ENCODE measurements at regions not wholly inside any gene's neighbourhood (a gene's known extent, or its start where the extent isn't known, plus 50 kb on each side); places are given as distances from the start of the nearest gene placed in this dataset.

- TF ChIP-seq ZBED4 (CRISPR knock-in tag; IDR thresholded peaks at IDR 0.05; ENCODE audit: borderline replicate concordance): no peak
- TF ChIP-seq E2F1 (CRISPR knock-in tag; IDR thresholded peaks at IDR 0.05): no peak
- TF ChIP-seq ZMYM3 (CRISPR knock-in tag; IDR thresholded peaks at IDR 0.05): no peak
- TF ChIP-seq RAD21 (CRISPR knock-in tag; IDR thresholded peaks at IDR 0.05): no peak
- no peak for TF ChIP-seq THAP7 (CRISPR knock-in tag; IDR thresholded peaks at IDR 0.05)
- no peak for TF ChIP-seq ZNF709 (CRISPR knock-in tag; IDR thresholded peaks at IDR 0.05)
- no peak for TF ChIP-seq ZNF552 (CRISPR knock-in tag; IDR thresholded peaks at IDR 0.05; ENCODE audit: borderline replicate concordance)
- no peak for TF ChIP-seq SUZ12 (IDR thresholded peaks at IDR 0.05; ENCODE audit: low read depth, low read length)
- TF ChIP-seq CEBPZ (IDR thresholded peaks at IDR 0.05; ENCODE audit: low read length): no peak
- TF ChIP-seq ZFYVE20 (CRISPR knock-in tag; IDR thresholded peaks at IDR 0.05; ENCODE audit: borderline replicate concordance, low read depth): no peak
- TF ChIP-seq RBFOX2 (IDR thresholded peaks at IDR 0.05; ENCODE audit: low read depth, low read length): no peak
- TF ChIP-seq PRDM15 (CRISPR knock-in tag; IDR thresholded peaks at IDR 0.05): no peak
- no peak for TF ChIP-seq NFE2L2 (IDR thresholded peaks at IDR 0.05; ENCODE audit: low read length)
Measured at GRCh38 chr10:81007872-81008271, 470.2 kb downstream of the SH2D4B start (continued).

All from HepG2 (cell line).